ENCODE measurements at regions not wholly inside any gene's neighbourhood (a gene's known extent, or its start where the extent isn't known, plus 50 kb on each side); places are given as distances from the start of the nearest gene placed in this dataset.

DNA sequence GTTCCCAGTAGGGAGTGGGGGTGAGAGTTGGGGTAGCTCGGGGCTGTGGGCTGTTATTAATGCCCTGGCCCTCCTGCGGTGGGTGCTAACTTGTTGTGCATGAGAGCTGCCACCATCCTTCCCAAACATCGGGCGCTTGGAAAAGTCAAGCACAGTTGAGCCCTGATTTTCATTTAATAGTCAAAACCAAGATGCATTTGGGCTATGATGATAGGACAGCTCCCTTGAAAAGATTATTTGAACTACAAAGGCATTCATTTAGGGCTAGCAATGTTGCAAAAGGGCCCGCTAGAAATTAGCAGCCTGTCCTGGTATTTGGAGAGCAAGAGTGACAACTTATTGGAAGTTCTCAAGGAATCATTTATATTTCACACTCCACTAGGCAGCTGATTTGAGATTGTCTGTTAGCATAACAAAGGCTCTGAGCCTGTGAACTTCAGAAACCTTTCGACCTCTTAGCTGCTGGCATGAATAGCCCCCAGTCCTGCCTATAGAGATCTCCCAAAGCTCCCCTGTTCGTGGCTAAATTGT, 128.2 kb upstream of the TMEM161B start:
- no peak for DNase-seq (ENCODE audit: low read depth)

DNA sequence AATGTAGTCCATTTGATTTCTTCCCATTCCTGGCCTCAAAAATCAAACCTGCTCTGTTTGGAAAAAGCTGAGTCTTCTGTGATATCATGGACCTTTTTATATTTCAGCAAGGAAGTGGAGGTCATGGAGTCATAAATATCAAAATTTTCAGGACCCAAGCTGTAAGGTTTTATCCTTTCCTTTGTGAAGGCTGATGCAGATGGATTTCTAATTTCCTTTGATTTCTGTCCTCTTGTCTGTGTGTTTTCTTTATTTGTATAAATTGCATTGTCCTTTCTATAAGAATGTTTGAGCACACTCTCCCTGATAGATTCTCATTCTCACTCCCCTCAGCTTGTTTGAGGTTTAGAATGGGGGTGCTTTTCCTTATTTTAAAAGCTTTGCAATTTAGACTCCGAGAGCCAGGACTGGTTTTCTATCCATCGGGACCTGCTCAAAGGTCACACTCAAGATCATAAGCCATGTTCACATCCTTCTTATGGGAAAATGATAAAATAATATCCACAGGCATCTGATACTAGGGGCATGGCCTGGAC, 127.4 kb upstream of the TMEM161B start:
- DNase-seq (ENCODE audit: low read depth): no peak

DNA sequence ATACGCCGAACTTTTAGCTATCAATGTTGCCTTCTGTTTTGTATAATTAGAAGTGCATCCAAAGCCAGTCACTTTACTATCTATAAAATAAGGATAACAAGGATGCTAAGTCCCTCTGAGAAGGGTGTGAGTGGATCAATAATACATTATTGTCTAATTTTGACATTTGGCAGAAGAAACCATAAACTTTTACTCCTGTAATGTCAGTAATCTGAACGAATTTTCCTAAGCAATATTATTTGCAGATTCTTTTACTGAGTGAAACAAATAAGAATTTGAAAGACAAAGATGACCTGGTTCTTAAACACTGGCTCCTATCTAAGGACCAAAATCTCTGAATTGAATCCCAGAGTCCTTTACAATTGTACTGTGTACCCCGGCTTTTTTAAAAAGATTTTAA, 126.6 kb upstream of the TMEM161B start:
- DNase-seq (ENCODE audit: low read depth): no peak

DNA sequence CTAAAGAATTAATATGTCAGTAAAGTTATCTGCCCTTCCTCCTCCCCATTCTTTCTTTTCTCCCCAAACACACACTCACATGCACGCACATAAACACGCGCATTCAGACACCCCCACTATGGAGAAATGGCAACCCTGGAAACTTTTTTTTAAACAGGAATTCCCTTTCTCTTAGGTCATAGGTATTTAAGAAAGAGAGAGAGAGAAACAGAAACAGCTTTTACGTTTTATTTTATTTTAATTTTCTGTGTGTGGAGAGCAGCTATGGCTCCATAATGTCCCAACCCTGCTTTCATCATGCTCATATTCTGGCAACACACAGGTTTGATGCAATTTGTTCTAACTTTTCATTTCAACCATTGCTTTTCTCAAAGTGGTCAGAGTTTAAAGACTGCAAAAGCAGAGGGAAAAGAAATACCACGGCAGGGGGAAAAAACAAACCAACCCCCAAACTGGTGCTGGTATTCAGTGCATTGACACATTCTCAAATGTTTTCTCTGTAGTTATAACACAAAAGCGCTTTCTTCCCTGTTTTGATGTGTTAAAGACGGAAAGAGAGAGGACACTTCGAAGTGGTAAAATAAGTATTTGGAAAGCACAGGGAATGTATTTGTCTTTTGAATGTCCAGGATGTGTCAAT, 126.0 kb upstream of the TMEM161B start:
- no peak for DNase-seq (ENCODE audit: low read depth)

DNA sequence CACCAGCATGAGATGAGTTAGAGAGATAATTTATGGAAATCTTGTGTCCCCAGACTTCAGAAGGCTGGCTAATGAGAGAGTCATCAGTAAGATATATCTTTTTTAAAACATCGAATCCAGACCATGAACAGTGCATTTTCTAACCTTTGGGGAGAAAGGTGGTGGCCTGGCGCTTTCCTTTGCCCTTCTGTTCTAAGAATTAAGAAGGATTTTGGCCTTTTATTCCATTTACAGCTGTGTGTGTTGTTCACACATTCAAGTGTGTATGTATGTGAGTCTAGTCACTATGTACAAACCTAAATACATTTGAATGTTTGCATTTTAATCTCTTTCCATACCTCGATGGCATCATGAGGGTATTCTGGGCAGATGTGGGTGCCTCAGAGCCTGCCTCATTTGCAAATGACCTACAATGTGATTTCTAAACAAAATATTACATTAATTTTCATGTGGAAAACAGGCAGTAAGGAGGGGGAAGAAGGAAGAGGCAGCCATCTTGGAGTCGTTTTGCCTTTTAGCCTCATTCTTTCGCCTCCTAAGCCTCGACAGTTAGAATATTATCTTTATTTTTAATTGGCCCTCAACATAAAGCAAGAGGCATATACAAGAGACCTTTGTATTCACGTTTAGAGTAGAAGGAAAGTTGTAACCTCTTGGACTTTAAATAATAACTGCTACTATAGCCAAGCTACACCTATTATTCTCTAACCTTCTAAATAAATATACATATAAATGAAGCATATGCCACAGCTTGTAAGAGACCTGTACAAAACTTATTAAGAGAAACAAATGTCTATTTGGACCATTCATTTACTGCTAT, 125.3 kb upstream of the TMEM161B start:
- no peak for DNase-seq (ENCODE audit: low read depth)

DNA sequence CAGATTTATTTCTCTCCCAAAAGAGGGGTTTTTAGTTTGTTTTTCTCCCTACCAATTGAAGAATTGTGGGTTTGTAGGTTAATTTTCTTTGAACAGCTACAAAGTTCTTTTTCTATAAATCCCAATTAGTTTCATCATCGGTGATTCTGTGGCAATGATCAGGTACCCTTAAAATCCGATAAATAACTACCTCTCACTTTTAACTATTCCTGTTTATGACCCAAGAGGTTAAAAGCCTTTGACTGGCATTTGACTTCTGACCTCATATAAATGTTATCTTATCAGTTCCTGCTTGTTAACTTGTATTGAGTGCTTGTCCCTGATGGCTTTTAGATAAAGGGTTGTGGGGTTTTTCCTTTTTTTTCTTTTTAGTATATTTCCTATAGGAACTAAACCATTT, 124.4 kb upstream of the TMEM161B start:
- DNase-seq (ENCODE audit: low read depth): no peak

DNA sequence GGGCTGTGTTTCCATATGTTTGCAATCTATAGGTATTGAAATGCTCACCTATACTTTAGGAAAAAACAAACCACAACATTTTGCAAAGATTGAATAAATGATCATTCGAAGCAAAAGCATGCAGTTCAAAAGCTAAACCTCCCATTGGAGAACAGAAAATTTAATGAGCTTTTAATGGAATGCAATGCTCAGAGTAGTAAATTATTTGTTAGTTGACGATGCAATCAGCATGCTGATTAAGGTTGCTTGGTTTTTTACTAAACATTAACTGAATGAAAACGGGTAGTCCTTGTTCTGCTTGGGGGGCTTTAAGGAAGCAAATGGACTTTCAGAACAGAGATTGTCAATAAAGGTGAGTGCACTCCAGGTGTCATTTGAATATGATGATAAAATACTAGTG, 123.3 kb upstream of the TMEM161B start:
- DNase-seq (ENCODE audit: low read depth): no peak

DNA sequence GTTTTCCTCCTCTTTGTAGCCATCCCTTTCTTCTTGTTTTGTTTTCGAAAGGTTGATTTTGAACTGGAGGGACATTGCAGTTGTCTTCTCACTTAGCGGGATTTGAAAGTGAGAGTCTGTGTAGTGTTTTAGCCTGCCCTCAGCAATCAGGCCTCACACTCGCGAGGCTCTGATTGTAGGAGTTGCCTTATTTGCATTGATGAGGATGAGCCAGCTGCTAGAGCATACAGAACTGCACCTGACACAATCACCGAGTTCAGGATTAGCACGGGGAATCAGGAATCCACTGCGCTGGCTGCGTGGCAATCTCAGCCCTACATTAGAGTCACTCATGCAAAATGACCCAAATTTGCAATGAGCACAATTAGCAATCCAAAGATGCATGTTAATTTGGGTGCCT, 122.5 kb upstream of the TMEM161B start:
- no peak for DNase-seq (ENCODE audit: low read depth)

DNA sequence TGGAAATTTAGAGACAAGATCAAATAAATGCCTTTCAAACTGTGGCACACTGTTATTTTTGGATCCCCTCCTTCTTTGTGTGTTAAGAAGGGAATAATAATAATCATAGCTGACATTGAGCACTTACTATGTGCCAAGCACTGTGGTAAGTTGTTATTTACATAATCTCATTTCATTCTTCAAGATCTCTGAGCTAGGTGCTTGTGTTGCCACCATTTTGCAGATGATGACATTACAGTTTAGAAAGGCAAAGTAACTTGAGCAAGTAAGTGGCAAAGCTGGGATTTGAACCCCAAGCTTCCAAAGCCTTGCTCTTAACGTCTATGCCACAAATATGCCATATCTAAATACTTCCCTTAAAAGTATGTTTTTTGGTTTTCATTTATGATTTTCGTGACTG, 121.8 kb upstream of the TMEM161B start:
- no peak for DNase-seq (ENCODE audit: low read depth)

DNA sequence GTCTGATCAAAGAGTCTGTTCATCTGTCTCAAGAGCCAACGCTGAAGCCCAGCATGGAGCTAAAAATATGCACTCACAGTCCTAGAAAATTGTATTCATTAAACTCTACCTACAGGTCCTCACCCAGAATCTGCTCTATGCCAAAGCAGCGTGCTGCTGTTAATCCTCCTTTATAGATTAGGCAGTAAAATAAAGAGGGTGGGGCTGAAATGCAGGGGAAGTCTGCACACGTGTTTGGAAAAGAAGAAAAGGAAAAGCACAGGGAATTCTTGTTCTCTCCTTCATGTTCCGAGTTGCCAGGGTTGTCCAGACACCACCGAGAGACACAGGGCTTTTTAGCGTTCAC, 121.4 kb upstream of the TMEM161B start:
- no peak for DNase-seq (ENCODE audit: low read depth)

DNA sequence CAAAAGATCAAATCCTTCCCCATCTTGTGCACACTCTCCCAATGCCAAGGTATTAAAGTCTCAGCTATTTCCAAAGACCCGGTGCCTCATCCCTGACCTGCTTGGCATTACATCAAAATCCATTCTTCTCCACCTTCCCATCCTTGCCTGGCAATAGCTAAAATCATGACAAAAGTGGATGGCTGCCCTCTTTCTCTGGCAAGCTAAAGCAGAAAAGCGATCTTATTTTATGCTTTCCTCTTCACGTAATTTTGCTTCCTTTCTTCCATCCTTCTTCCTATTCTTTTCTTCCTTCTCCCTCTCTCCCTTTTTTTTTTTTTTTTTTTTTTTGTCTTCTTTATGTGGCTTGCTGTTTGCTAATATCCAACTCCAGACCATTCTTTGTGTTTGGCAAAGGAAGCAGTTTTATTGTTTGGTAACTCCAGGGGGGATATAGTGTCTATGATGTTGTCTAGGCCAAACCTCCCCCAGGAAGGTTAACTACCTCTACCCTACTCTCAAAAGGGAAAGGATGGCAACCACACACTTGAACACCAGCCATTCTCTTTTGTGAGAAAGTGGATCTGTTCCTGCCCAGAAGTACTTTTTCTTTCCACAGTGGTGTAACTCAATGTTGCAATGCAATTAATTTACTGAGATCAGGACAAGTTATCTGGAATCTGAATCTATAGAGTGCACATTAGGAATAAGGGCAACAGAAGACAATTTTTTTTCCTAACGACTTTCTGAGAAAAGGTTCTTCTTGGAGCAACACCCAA, 120.9 kb upstream of the TMEM161B start:
- DNase-seq (ENCODE audit: low read depth): no peak

DNA sequence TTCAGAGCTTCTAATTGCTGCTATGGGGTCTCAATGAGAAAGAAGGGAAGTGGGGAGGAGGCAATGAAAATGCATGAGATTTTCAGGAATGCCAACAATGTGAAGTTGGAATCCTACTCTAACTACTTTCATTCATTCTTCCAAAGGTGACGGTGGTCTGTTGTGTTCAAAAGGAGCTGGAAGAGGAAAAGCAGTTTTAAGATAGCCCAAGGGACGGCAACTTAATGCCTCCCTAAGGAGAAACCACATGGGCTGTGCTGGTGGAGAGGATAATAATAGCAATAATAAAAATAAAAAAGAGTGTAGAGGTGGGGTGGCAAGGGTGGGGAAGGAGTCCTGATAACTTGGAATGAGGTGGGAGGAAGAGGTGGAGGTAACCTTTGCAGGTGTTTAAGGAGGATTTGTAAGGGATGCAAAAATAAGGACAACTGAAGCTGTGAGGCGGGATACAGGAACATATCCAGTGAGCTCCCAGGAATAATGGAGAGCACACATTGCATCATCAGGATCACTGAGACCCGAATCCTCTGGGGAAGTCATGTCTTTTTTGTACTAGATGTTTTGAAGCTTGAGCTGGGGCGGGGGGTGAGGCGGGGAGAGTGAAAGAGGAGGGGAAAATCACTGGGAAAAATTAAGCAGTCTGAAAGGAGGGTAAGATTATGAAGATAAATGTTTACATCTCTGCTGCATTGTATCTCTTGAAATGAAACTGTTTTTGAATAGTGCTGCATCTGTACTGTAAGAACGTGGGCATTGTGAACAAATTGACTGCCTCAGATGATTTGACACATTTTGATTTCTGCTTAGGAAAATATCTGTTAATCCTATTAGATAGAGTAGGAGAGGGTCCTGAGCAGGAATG, 120.1 kb upstream of the TMEM161B start:
- no peak for DNase-seq (ENCODE audit: low read depth)

DNA sequence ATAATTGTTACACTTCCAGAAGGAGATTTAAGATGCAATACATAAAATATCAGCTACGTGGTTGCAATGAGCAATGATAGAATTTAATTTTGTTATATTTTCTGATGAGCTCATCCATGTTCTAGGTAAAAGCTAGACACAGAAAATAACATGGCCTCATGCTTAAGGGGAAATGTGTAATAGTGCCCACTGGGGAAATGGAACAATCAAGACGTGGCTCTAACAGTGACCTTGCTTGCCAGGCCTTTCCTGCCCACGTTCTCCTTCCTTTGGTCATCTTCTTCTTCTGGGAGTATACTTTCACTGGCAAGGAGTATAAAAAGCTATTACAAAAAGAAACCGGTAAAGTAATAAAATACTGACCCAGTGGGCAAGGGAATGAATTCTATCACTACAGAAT, 116.2 kb upstream of the TMEM161B start:
- DNase-seq (ENCODE audit: low read depth): no peak

DNA sequence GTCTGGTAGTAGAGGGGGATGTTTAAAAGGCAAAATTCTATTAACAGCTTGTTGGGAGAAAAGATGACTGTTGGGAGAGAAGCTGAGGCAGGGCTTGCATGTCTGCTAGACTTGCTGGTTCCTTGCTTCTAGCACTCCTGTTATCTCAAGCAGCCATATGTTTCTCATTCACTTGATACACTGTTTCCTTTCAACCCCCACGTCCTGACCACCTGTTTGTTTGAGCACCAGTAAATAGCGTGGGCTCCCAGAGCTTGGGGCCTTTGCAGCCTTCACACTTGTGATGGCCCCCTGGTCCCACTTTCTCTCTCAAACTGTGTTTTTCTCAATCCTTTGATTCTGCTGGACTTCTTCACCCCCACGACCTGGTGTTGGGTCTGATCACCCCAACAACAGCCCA, 111.7 kb upstream of the TMEM161B start:
- no peak for DNase-seq (ENCODE audit: low read depth)

DNA sequence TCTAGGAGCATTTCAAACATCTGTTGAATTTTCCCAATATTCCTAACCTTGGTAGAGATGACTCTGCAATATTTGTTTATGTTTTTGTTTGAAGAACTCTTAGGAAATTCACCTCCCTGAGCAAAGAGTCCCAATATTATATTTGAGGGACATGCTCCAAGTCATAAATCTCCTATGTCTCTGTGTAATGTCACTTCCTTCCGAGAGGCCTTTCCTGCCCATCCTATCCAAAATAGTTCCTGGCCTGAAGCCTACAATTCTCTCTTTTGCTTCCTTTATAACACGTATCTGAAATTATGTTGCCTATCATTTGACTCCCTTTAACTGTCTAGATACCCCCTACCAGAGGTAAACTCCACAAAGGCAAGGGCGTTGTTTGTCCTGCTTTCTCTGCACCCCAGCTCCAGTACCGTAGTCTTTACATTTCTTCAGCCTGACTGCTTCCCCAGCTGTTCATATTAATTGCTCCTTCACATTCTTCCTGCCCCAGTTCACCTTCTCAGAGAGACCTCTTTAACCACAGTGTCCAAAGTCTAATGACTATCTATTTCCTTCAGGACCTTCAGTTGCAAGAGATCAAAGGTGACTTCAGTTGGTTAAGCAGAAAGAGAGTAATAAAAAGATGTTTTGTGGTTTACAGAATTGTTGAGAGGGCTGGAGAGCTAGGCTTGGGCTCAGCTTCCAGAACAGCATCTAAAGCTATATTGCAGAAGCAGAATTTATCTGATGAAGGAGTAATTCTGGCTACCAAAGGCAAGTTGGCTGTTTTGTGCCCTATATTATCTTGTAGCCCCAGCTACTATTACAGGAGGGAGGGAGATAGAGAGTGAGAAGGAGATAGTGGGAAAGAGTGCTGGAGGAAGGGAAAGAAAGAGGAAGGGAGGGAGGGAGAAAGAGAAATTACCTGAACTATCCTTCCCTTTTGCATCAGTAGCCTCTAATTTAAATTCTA, 109.3 kb upstream of the TMEM161B start:
- no peak for DNase-seq (ENCODE audit: low read depth)

DNA sequence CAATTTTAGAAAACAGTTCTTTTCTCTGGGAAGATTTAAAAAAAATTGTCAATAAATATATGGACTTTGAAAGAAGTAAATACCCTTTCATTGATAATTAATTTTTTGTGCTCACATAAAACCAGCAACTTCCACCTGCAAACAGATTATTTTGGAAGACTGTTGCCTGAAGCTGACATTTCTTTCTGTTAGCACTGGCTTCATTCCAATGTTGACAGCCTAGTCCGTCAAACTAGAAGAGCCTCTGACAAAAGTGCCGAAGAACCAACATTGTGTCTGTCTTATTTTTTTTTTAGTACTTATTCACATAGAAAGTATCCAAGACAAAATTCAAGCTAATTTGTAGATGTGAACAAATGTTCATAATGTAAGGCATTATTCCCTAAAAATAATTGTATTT, 108.6 kb upstream of the TMEM161B start:
- no peak for DNase-seq (ENCODE audit: low read depth)

DNA sequence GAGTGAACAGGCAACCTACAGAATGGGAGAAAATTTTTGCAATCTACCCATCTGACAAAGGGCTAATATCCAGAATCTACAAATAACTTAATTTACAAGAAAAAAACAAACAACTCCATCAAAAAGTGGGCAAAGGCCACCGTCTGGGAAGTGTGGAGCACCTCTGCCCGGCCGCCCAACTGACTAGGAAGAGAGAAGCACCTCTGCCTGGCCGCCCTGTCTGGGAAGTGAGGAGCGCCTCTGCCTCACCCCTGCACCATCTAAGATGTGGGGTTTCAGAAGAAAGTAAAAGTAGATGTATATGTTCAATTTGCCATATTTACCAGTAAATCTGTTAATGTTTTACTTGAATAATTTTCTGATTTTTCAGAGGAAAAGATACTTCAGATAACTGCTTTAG, 108.1 kb upstream of the TMEM161B start:
- no peak for DNase-seq (ENCODE audit: low read depth)

DNA sequence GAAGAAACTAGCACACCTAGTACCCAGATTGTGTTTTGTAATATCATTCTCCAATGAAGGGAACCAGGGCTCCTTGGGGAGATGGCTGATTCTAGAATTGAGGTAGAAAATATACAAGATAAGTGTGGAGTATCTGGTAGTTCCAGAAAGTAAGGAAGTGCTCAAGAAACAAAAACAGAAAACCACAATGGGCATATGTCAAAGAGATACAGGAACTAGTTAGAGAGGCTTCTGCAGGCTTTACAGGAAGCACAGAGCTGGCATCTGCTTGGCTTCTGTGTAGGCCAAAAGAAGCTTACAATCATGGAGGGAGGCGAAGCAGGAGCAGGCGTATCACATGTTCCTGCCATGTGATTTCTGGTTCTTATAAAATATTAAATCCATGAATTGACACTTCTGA, 105.7 kb upstream of the TMEM161B start:
- DNase-seq (ENCODE audit: low read depth): no peak

DNA sequence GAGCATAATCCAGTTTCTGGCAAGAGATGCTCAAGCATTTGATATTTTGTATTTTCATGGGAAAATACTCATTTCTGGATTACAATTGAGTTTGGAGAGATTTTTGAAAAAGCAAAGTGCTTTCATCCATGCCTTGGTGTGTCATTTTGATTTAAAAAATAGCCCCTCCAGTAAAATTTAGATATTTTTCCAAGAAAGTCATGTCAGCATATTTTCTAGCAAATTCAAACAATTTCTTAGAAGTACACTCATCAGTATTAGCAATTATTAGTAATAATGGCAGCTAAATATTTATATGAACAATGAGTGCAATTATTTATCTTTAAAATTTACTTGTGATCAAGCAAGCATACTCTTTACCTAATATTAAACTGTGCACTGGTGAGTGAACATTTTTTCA, 102.2 kb upstream of the TMEM161B start:
- DNase-seq (ENCODE audit: low read depth): no peak

DNA sequence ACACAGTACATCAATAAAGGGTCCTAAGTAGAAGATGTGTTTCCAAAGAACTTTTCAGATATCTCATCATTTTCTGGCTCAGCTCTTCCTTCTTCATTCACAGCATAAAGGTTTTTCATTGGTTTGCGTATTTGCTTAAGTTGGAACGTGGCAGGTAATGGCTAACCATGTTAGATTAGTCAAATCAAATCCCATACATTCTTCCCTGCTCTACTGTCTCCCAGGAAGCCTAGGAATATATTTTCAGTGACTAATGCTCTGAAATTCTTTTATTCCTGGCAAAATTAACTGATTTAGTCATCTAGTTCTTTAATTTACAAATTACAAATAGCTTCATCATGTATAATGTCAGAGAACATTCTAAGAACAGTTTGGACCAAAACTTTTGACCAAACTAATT, 99.6 kb upstream of the TMEM161B start:
- DNase-seq (ENCODE audit: low read depth): no peak
